Spleen (tissue), 11 donors: ENCODE measurements at regions not wholly inside any gene's neighbourhood (a gene's known extent, or its start where the extent isn't known, plus 50 kb on each side); places are given as distances from the start of the nearest gene placed in this dataset.
"Not testable (repeated sequence)": the region's sequence is repeated elsewhere in the genome, so short reads cannot be mapped to it uniquely, and the experiment has no call there.

ENCODE experiments used
- DNase-seq: peaks from one replicate; pipeline ENCODE4 v3.0.0-alpha.2; 2020
- H3K27ac ChIP-seq, 8 donors: fragments of 200-600 bp; sonication (generic) in 7 of 8; 1 replicate in 4 of 8; 2 replicates in 4 of 8; pipeline versions ENCODE4 v1.5.0 to v1.8.0; 2016 to 2021; ENCODE audit warnings: inconsistent platforms in 4 of 8, mild to moderate bottlenecking in 4 of 8, moderate library complexity in 1 of 8
- H3K27me3 ChIP-seq, 7 donors: fragments of 200-600 bp; sonication (generic) in 6 of 7; replicated peaks in 1 of 7; 1 replicate in 4 of 7; 2 replicates in 3 of 7; pipeline versions ENCODE4 v1.5.0 to v1.8.0; 2016 to 2021; ENCODE audit warnings: inconsistent platforms in 3 of 7, mild to moderate bottlenecking in 1 of 7
- H3K36me3 ChIP-seq, 6 donors: fragments of 200-600 bp; sonication (generic) in 5 of 6; 1 replicate in 4 of 6; 2 replicates in 2 of 6; pipeline versions ENCODE4 v1.5.0 to v1.8.0; 2016 to 2021; ENCODE audit warnings: inconsistent platforms in 2 of 6
- H3K4me1 ChIP-seq, 6 donors: fragments of 200-600 bp; sonication (generic) in 5 of 6; 1 replicate in 3 of 6; 2 replicates in 3 of 6; pipeline versions ENCODE4 v1.5.0 to v1.8.0; 2016 to 2021; ENCODE audit warnings: inconsistent platforms in 3 of 6
- H3K4me3 ChIP-seq, 8 donors: fragments of 200-600 bp; sonication (generic) in 7 of 8; 1 replicate in 4 of 8; 2 replicates in 4 of 8; pipeline versions ENCODE4 v1.5.0 to v1.8.0; 2016 to 2021; ENCODE audit warnings: inconsistent platforms in 4 of 8, mild to moderate bottlenecking in 4 of 8, moderate library complexity in 2 of 8
- H3K9me3 ChIP-seq, 8 donors: fragments of 200-600 bp; sonication (generic) in 7 of 8; 1 replicate in 4 of 8; 2 replicates in 4 of 8; pipeline versions ENCODE4 v1.5.0 to v1.8.0; 2016 to 2021; ENCODE audit warnings: inconsistent platforms in 4 of 8
- CTCF ChIP-seq, 11 experiments: fragments of 200-600 bp in 7 of 11; fragments of 450-650 bp in 4 of 11; sonication (generic) in 4 of 11; IDR thresholded peaks in 8 of 11; conservative IDR thresholded peaks in 3 of 11; 1 replicate in 7 of 11; 2 replicates in 4 of 11; pipeline versions ENCODE4 v1.4.0 to v1.8.0; 2016 to 2021; ENCODE audit warnings: antibody characterized with exemption in 11 of 11, inconsistent platforms in 4 of 11, mild to moderate bottlenecking in 1 of 11
- POLR2A ChIP-seq, 3 donors: fragments of 450-650 bp; IDR thresholded peaks; one replicate each; pipeline ENCODE4 v1.5.1; 2017; ENCODE audit warnings: antibody characterized with exemption in 3 of 3, mild to moderate bottlenecking in 1 of 3
- POLR2AphosphoS5 ChIP-seq, 3 donors: sonication (generic); formaldehyde crosslinking; IDR thresholded peaks; one replicate each; pipeline ENCODE4 v1.5.1; 2017; ENCODE audit warnings: antibody characterized with exemption in 3 of 3
- WGBS, 5 donors: extraction: QIAGEN DNeasy Blood & Tissue Kit in 3 of 5; methylation state at CpG; one replicate each; pipeline versions ENCODE4 v1.1.5 to v1.1.7; 2013 to 2018; 5-methylcytosine and 5-hydroxymethylcytosine counted together
- intact Hi-C: fragments of 100-400 bp; cut with DNase I; formaldehyde crosslinking; loops from one replicate; pipeline ENCODE4 v1.15.0; 2023; ENCODE audit warnings: low total_unique reads
- donor health status: healthy with polysubstance abuse.
- donor health status: DM: no; HTN: no; CAD: no; lungs with moderate emphysema.
- donor health status: DM: no; HTN: no; CAD: no.
- donor health status: Bipolar disorder and iron deficiency.
- donor health status: healthy.
- donor health status: DM: no; HTN: no; CAD: no.
- donor health status: DM: yes; HTN: yes; CAD: no.

DNA sequence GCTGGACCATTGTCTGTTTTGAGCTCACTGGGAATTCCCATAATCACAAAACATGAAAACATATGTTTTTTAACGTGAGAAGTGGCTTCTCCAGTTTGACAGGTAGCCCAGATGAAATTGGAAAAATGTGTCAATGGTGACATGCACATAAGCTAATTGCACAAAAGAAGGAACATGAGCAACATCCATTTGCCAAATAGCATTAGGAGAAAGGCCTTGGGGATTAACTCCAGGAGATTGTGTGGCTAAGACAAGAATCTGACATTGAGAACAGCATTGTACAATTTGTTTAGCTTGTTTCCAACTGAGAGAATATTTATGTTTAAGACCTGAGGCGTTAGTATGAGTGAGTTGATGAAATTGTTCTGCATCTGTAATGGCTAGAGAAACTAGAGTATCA is 147.0 kb upstream of the API5 start:
- TF ChIP-seq POLR2A (IDR thresholded peaks at IDR 0.05) (no peak), CTCF (IDR thresholded peaks at IDR 0.05 in 8 of 11, conservative IDR thresholded peaks at IDR 0.05 in 3 of 11) (no peak), POLR2AphosphoS5 (IDR thresholded peaks at IDR 0.05) (no peak)
- H3K27me3 ChIP-seq, result no peaks in the 10 kb centered on the region
- DNase-seq, result no peak
- no peak overlapping the region for H3K27ac ChIP-seq
- H3K4me1 ChIP-seq, result no peaks in the 10 kb centered on the region
- H3K9me3 ChIP-seq, result peaks cover 0 to 11% (median 0%) of the 10 kb centered on the region in 8 donors
- H3K36me3 ChIP-seq, result no peaks in the 10 kb centered on the region
- H3K4me3 ChIP-seq, result no peak overlapping the region
- intact Hi-C loops, result no loop called here
- WGBS, 5 donors, result 46 to 60% (median 55%) methylated on average over 2 of the region's 2 CpGs

GRCh38 chr11:43165393-43165792 is 146.4 kb upstream of the API5 start:
- H3K4me1 ChIP-seq, DNase-seq, H3K4me3 ChIP-seq, H3K27ac ChIP-seq, intact Hi-C loops, H3K27me3 ChIP-seq, H3K36me3 ChIP-seq: not testable (repeated sequence)
- WGBS, 5 donors, result 69 to 77% (median 74%) methylated on average over 3 of the region's 3 CpGs
- peaks cover 0 to 11% (median 0%) of the 10 kb centered on the region in 8 donors for H3K9me3 ChIP-seq

- 79 to 86% (median 82%) methylated on average over 2 of the region's 2 CpGs for WGBS, 5 donors
Observed at GRCh38 chr11:43168241-43168640, 143.6 kb upstream of the API5 start.

DNA sequence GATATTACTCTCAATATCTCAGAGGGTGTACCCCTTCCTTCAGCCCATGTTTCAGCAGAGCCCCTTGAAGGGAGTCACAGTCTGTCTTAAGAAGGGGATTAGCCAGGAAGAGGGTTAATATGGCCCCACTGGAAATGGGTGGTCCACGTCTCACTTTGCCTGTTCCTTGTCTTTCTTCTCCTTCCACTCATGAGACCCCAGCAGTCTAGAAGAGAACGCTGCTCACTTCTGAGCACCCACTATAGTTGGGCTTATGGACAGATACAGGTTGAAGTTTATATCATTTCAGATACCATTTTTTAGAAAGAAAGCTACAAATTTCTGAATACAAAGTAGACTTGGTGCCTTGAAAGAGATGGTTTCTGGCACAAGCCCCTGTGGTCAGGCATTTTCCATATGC is 139.3 kb upstream of the API5 start:
- H3K4me1 ChIP-seq, result no peaks in the 10 kb centered on the region
- WGBS, 5 donors, result 64 to 88% (median 86%) methylated on average over 2 of the region's 2 CpGs

More at GRCh38 chr11:43168241-43168640, 143.6 kb upstream of the API5 start:
- H3K27ac ChIP-seq, intact Hi-C loops, H3K27me3 ChIP-seq, H3K36me3 ChIP-seq, DNase-seq, H3K4me3 ChIP-seq, H3K4me1 ChIP-seq: not testable (repeated sequence)
- peaks cover 0 to 11% (median 0%) of the 10 kb centered on the region in 8 donors for H3K9me3 ChIP-seq

DNA sequence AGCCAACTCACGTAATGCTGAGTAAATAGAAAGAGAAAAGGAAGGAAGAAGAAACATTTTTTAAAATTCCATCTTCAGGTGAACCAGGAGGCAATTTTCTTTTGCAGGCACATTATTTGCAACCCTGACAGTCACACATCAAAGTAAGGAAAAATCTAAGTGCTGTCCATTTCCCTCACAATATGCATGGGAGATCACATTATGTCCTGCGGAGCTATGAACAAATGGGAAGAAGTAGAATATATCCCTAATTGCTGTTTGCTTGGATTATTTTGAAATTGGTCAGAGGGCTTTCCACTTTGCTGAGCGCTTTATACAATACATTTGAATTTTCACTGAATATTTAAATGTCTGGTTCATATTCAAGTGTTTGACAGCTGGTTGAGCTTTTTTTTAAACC is 133.8 kb upstream of the API5 start:
- TF ChIP-seq CTCF (IDR thresholded peaks at IDR 0.05 in 8 of 11, conservative IDR thresholded peaks at IDR 0.05 in 3 of 11) (no peak), POLR2AphosphoS5 (IDR thresholded peaks at IDR 0.05) (no peak), POLR2A (IDR thresholded peaks at IDR 0.05) (no peak)
- no peaks in the 10 kb centered on the region for H3K27me3 ChIP-seq
- no peak overlapping the region for H3K27ac ChIP-seq
- H3K4me1 ChIP-seq, result no peaks in the 10 kb centered on the region
- WGBS, 5 donors, result 50 to 91% (median 81%) methylated on average over 3 of the region's 3 CpGs
- DNase-seq, result no peak
- no peaks in the 10 kb centered on the region for H3K36me3 ChIP-seq
- intact Hi-C loops, result no loop called here
- H3K9me3 ChIP-seq, result no peaks in the 10 kb centered on the region
- H3K4me3 ChIP-seq, result no peak overlapping the region

More for the DNA sequence above, 139.3 kb upstream of the API5 start:
- no peaks in the 10 kb centered on the region for H3K27me3 ChIP-seq
- no peak overlapping the region for H3K27ac ChIP-seq
- intact Hi-C loops, result no loop called here
- peaks cover 0 to 3% (median 0%) of the 10 kb centered on the region in 8 donors for H3K9me3 ChIP-seq
- no peak overlapping the region for H3K4me3 ChIP-seq
- H3K36me3 ChIP-seq, result no peaks in the 10 kb centered on the region
- TF ChIP-seq POLR2AphosphoS5 (IDR thresholded peaks at IDR 0.05), result no peak
- TF ChIP-seq POLR2A (IDR thresholded peaks at IDR 0.05), result no peak
- no peak for TF ChIP-seq CTCF (IDR thresholded peaks at IDR 0.05 in 8 of 11, conservative IDR thresholded peaks at IDR 0.05 in 3 of 11)
- no peak for DNase-seq

DNA sequence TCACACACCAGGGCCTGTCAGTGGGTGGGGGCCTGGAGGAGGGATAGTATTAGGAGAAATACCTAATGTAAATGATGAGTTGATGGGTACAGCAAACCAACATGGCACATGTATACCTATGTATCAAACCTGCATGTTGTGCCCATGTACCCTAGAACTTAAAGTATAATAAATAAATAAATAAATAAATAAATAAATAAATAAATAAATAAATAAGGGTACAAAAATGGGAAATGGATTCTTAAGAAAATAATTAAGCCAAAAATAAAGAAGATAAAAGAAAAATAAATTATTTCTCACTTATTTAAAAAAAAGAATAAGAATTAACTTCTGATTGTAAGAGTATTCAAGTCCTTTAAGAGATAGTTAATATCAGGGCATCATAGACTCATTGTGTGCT is 117.3 kb upstream of the API5 start:
- intact Hi-C loops, H3K27me3 ChIP-seq: not testable (repeated sequence)

More for the DNA sequence above, 117.3 kb upstream of the API5 start:
- not testable (repeated sequence) for H3K36me3 ChIP-seq, H3K27ac ChIP-seq, H3K9me3 ChIP-seq, DNase-seq, H3K4me3 ChIP-seq, H3K4me1 ChIP-seq
